ENCODE measurements at regions not wholly inside any gene's neighbourhood (a gene's known extent, or its start where the extent isn't known, plus 50 kb on each side); places are given as distances from the start of the nearest gene placed in this dataset.
"Not testable (repeated sequence)": the region's sequence is repeated elsewhere in the genome, so short reads cannot be mapped to it uniquely, and the experiment has no call there.

DNA sequence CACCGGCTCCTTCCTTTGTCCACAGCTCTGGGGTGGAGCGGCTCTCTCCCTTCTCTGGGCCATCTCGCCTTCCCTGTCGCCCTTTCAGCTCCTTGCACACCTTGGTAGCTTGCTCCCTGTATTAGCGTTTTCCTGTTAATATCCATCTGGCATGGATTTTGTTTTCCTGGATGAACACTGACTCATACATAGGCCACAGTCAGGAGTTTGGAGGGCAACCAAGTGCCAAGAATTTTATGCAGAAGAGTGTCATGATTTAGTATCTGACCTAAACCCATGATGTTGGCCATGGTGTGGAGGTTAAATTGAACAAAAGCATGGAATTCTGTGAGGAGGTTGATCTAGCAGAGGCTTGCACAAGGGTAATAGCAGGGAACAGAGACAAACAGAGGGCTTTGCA lies 180.9 kb downstream of the AIPL1 start:
- no peak for ATAC-seq

- not testable (repeated sequence) for ATAC-seq
These were observed 181.5 kb downstream of the WSCD1 start for GRCh38 chr17:6251640-6252039.

GRCh38 chr17:6249732-6250131 lies 179.6 kb downstream of the WSCD1 start:
- ATAC-seq, result no peak

- no peak for ATAC-seq
These were observed 177.9 kb downstream of the WSCD1 start for GRCh38 chr17:6248061-6248460.

DNA sequence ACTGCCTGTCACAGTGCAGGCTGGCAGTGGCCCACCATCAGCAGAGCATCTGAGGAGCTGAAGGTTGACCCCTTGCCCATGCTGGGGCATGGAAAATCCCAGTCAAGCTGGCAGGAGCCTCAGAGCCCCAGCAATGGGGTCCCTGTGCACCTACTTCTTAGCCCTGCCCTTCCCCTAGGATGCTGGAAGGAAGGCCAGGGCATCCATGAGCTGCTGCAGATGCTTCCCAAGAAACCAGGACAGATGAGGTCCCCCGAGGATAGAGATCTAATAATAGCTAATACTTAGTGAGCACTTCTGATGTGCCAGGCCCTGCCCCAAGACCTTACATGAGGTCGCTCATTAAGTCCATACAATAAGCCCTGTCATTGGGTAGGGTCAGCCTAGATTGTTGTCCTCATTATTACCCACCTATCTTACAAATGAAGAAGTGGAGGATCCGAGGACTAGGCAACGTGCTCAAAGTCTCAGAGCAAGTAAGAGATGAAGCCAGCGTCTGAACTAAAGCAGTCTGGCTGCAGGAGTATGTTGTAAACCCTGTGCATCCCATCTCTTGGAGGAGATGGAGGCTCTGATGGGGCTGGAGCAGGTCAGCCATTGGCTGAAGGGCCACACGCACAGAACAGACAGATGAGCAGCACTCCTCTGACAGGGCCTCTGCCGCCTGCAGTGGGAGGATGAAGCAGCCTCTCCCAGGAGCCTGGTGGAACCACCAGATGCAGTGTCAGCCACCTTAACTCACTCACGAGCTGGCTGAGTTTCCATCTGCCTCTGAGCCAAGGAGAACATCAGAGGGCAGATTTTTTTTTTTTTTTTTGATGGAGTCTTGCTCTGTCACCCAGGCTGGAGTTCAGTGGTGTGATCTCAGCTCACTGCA lies 175.4 kb downstream of the WSCD1 start:
- ATAC-seq, result no peak

DNA sequence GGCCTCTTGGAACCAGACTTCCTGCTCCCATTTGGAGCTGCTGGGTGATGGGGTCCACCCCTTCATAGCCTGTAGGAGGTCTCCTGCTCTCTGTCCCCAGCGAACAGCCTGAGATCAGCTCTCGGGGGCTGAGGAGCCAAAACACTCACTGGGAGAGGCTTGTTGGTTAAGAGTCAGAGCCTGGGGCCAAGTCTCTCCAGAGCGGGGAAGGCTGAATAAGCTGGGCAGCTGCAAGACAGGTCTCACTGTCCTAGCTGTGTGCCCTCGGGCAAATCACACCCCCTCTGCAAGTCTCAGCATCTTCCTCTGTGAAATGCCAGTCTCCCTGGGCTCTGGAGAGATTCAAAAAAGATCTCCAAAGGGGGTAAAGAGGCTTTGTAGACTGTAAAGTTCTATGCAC lies 174.6 kb downstream of the WSCD1 start:
- no peak for ATAC-seq

- ATAC-seq, result no peak
These were observed 174.1 kb downstream of the WSCD1 start for GRCh38 chr17:6244253-6244652.

GRCh38 chr17:6243186-6243585 lies 173.0 kb downstream of the WSCD1 start:
- ATAC-seq, result no peak

DNA sequence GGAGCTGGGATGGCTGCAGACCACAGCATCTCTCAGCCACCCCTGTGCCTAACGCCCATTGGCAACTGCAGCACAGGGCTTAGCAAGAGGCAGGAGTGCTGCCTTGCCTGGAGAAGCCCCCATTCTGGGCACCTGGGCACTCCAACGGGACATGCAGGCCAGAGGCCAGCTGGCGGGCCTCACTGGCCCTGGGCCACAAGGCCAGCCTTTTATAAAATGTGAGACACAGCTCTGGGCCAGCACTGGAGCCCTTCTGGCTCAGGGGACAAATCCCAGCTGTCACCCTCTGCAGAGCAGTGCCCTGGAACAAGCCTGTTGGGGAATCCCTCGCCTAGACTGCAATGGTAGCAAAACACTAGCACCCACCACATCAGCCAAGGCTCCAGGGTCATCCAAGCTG lies 171.8 kb downstream of the WSCD1 start:
- ATAC-seq, result no peak

- ATAC-seq, result no peak
These were observed 171.2 kb downstream of the WSCD1 start for GRCh38 chr17:6241381-6241780.

- ATAC-seq, result no peak
These were observed 170.4 kb downstream of the WSCD1 start for GRCh38 chr17:6240601-6241000.

GRCh38 chr17:6240001-6240400 lies 169.8 kb downstream of the WSCD1 start:
- no peak for ATAC-seq

DNA sequence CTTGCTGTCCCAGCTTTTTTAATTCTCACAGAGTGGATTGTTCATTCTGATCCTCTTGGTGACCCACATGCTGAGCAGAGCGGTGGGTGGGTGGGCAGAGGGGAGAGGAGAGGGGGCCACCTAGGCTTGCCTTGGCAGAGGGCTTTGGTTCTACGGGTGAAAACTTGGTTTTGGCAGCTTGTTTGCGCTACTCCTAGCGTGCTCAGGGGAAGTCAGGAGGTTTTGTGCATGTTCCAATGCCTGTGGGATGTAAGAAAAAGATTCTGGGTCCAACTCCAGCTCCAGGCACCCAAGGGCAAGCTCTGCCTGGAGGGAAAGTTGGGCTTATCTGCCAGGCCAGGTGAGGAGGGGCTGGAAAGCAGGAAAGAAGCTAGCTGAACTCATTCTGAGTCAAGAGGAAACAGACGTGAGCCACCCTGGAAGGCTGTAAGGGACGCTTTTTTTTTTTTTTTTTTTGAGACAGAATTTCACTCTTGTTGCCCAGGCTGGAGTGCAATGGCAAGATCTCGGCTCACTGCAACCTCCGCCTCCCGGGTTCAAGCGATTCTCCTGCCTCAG lies 169.1 kb downstream of the WSCD1 start:
- ATAC-seq, result no peak

- no peak for ATAC-seq
These were observed 163.7 kb downstream of the WSCD1 start for GRCh38 chr17:6233856-6234255.

- ATAC-seq, result no peak
These were observed 163.2 kb downstream of the WSCD1 start for GRCh38 chr17:6233339-6233738.

DNA sequence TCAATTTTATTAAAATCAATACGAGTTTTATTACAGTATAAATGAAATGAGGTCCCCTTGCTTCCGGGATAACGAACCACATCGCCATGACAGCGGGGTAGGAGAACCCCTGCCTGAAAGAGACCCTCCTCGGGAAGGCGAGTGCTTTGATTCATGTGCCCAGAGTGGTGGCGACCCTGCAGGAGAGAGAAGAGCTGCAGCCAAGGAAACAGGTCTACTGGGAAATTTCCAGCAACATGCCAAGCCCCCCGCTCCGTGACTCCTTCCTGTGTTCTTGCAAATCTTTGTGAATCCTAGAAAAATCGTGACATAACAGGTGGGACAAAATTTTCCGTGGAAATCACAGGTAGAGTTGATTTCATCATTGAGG lies 162.5 kb downstream of the WSCD1 start:
- no peak for ATAC-seq

DNA sequence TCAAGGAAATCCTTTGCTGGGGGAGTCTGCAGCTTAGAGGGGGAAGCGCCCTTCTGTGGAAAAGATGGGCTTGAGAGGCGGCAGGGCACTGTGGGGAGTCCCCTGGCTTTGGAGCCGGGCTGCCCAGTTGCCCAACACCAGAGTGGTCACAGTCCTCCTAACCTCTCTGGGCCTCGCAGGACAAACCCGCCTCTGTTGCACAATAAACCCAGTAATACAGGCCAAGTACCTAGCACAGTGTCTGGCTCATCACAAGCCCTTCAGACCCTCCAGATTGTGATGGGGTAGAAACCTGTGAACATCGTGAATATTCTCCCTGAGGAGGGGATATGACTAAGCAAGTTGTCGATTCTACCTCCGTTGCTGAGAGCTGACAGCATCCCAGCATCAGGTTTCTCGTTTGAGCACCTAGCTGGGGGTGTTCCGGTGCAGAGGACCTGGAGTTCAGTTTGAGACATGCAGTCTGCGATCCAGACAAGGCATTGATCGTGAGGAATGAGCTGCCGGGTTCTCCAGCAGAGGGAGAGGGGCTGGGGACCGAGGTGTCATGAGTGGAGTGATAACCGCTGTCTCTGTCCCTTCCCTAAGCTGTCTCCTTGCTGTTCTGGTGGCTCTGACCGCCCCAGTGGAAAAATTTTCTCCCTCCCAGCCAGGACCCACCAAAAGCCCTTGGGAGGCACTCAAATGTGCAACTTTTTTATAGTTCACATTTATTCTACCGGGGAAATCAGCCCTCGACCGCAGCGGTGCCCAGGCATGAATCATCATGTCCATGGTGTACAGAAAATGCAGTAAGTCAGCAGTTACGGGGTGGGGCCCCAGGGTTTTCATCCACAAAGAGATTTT lies 161.9 kb downstream of the WSCD1 start:
- ATAC-seq, result no peak

DNA sequence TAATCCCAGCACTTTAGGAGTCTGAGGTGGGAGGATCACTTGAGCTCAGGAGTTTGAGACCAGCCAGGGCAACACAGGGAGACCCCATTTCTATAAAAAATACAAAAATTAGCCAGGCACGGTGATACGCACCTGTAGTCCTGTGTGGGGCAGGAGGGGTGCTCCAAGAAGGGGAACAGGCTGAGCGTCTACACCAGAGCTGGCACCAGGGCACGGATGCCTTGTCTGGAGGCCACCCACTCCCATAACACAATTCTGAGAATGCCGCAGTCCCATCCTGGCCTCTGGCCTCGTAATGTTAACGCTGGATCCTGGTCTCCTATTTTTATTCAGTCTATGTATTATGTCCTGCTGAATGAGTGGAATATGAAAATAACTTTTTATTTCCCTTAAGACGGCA lies 161.3 kb downstream of the WSCD1 start:
- no peak for ATAC-seq

DNA sequence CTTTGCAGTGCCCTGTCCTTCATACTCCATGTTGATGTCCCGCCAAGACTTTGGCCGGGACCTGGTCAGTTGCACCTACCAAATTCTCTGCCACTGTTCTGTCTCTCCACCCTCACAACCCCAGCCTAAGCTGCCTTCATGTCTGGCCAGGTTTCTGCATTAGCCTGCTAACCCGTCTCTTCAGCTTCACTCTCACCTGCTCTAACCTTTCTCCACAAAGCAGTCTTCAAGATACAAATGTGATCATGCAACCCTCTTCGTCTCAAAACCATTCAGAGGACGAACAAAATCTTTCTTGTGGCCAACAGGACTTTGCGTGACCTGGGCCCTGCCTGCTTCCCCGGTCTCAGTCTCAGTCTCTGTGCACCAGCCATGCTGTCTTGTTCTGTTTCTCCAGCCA lies 148.2 kb downstream of the WSCD1 start:
- no peak for ATAC-seq

GRCh38 chr17:6215071-6216035 lies 145.2 kb downstream of the WSCD1 start:
- no peak for ATAC-seq

- ATAC-seq, result no peak
These were observed 143.7 kb downstream of the WSCD1 start for GRCh38 chr17:6213859-6214258.

DNA sequence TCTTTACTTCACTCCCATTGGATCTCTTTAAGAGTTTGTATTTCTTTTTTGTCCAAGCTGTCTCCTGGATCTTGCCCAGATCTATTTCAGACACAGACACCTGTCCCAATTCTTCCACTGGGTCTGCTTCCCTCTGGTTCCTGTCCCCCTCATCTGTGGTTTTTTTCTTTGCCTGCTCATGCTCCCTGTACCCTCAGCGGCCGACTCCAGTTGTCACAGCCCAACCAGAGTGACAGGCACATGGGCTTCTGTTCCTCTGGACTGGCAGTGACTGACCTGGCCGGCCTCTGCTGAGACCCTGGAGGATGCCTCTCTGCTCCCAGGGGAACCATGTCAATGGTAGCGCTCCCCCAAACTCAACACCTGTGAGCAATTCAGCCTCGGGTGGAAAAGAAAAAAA lies 142.6 kb downstream of the WSCD1 start:
- ATAC-seq, result no peak

Measured in esophagus mucosa (tissue), 1 donor.